ENCODE measurements at regions not wholly inside any gene's neighbourhood (a gene's known extent, or its start where the extent isn't known, plus 50 kb on each side); places are given as distances from the start of the nearest gene placed in this dataset.

- TF ChIP-seq, protein P1, sequence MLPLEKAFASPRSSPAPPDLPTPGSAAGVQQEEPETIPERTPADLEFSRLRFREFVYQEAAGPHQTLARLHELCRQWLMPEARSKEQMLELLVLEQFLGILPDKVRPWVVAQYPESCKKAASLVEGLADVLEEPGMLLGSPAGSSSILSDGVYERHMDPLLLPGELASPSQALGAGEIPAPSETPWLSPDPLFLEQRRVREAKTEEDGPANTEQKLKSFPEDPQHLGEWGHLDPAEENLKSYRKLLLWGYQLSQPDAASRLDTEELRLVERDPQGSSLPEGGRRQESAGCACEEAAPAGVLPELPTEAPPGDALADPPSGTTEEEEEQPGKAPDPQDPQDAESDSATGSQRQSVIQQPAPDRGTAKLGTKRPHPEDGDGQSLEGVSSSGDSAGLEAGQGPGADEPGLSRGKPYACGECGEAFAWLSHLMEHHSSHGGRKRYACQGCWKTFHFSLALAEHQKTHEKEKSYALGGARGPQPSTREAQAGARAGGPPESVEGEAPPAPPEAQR (CRISPR knock-in tag; IDR thresholded peaks at IDR 0.05): no peak
- TF ChIP-seq SMAD3 (CRISPR knock-in tag; IDR thresholded peaks at IDR 0.05; ENCODE audit: borderline replicate concordance) (no peak), USF2 (CRISPR knock-in tag; IDR thresholded peaks at IDR 0.05) (no peak)
Measured at GRCh38 chr13:90740099-90740498, 607.4 kb upstream of the MIR17HG start (continued).

- ATAC-seq: no peak
- Mint-ChIP-seq H3K36me3 (no peaks in the 10 kb centered on the region; the same call in 1 of the 2 replicates), H3K4me1 (peaks cover 8% of the 10 kb centered on the region; the same call in 1 of the 2 replicates), H3K27ac (no peak overlapping the region), H3K4me3 (no peak overlapping the region), H3K27me3 (ENCODE audit: low read depth) (no peaks in the 10 kb centered on the region), H3K9me3 (peaks cover 4% of the 10 kb centered on the region)
- ChIA-PET CTCF (no interaction called here), POLR2A (no interaction called here)
- DNase-seq (ENCODE audit: low spot score): no peak
- TF ChIP-seq RORB (CRISPR knock-in tag; IDR thresholded peaks at IDR 0.05) (no peak), ZNF512 (CRISPR knock-in tag; IDR thresholded peaks at IDR 0.05; ENCODE audit: borderline replicate concordance) (no peak), RELA (CRISPR knock-in tag; IDR thresholded peaks at IDR 0.05; ENCODE audit: borderline replicate concordance) (no peak), ELF4 (CRISPR knock-in tag; IDR thresholded peaks at IDR 0.05; ENCODE audit: low read depth) (no peak), ZBTB21 (CRISPR knock-in tag; IDR thresholded peaks at IDR 0.05; ENCODE audit: borderline replicate concordance) (no peak), OVOL2 (CRISPR knock-in tag; IDR thresholded peaks at IDR 0.05; ENCODE audit: borderline replicate concordance) (no peak), IRF2 (CRISPR knock-in tag; IDR thresholded peaks at IDR 0.05; ENCODE audit: borderline replicate concordance, low read depth) (no peak), PRRX2 (CRISPR knock-in tag; IDR thresholded peaks at IDR 0.05) (no peak), ZNF138 (CRISPR knock-in tag; conservative IDR thresholded peaks at IDR 0.05) (no peak), ZNF671 (CRISPR knock-in tag; IDR thresholded peaks at IDR 0.05) (no peak), FOXP1 (CRISPR knock-in tag; IDR thresholded peaks at IDR 0.05; ENCODE audit: borderline replicate concordance) (no peak), NFE2L1 (CRISPR knock-in tag; IDR thresholded peaks at IDR 0.05) (no peak), SMAD4 (CRISPR knock-in tag; IDR thresholded peaks at IDR 0.05) (no peak)
- TF ChIP-seq, protein P2, sequence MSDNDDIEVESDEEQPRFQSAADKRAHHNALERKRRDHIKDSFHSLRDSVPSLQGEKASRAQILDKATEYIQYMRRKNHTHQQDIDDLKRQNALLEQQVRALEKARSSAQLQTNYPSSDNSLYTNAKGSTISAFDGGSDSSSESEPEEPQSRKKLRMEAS (CRISPR knock-in tag; IDR thresholded peaks at IDR 0.05): no peak
- TF ChIP-seq, protein P3, sequence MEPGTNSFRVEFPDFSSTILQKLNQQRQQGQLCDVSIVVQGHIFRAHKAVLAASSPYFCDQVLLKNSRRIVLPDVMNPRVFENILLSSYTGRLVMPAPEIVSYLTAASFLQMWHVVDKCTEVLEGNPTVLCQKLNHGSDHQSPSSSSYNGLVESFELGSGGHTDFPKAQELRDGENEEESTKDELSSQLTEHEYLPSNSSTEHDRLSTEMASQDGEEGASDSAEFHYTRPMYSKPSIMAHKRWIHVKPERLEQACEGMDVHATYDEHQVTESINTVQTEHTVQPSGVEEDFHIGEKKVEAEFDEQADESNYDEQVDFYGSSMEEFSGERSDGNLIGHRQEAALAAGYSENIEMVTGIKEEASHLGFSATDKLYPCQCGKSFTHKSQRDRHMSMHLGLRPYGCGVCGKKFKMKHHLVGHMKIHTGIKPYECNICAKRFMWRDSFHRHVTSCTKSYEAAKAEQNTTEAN (CRISPR knock-in tag; IDR thresholded peaks at IDR 0.05): no peak
- TF ChIP-seq, protein P4, sequence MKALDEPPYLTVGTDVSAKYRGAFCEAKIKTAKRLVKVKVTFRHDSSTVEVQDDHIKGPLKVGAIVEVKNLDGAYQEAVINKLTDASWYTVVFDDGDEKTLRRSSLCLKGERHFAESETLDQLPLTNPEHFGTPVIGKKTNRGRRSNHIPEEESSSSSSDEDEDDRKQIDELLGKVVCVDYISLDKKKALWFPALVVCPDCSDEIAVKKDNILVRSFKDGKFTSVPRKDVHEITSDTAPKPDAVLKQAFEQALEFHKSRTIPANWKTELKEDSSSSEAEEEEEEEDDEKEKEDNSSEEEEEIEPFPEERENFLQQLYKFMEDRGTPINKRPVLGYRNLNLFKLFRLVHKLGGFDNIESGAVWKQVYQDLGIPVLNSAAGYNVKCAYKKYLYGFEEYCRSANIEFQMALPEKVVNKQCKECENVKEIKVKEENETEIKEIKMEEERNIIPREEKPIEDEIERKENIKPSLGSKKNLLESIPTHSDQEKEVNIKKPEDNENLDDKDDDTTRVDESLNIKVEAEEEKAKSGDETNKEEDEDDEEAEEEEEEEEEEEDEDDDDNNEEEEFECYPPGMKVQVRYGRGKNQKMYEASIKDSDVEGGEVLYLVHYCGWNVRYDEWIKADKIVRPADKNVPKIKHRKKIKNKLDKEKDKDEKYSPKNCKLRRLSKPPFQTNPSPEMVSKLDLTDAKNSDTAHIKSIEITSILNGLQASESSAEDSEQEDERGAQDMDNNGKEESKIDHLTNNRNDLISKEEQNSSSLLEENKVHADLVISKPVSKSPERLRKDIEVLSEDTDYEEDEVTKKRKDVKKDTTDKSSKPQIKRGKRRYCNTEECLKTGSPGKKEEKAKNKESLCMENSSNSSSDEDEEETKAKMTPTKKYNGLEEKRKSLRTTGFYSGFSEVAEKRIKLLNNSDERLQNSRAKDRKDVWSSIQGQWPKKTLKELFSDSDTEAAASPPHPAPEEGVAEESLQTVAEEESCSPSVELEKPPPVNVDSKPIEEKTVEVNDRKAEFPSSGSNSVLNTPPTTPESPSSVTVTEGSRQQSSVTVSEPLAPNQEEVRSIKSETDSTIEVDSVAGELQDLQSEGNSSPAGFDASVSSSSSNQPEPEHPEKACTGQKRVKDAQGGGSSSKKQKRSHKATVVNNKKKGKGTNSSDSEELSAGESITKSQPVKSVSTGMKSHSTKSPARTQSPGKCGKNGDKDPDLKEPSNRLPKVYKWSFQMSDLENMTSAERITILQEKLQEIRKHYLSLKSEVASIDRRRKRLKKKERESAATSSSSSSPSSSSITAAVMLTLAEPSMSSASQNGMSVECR (CRISPR knock-in tag; IDR thresholded peaks at IDR 0.05; ENCODE audit: borderline replicate concordance): no peak
Measured at GRCh38 chr13:90742381-90742780, 605.1 kb upstream of the MIR17HG start.
